H9 (cell line): ENCODE measurements at regions not wholly inside any gene's neighbourhood (a gene's known extent, or its start where the extent isn't known, plus 50 kb on each side); places are given as distances from the start of the nearest gene placed in this dataset.

ENCODE experiments used
- DNase-seq: peaks from one replicate; pipeline ENCODE4 v3.0.0-alpha.2; 2017
- H2AFZ ChIP-seq: one replicate; pipeline ENCODE4 v1.6.1; 2013; ENCODE audit warnings: mild to moderate bottlenecking, low read length, control low read depth, moderate library complexity
- H2AK5ac ChIP-seq: 2 replicates; pipeline ENCODE4 v1.6.1; 2013; ENCODE audit warnings: low read length, control low read depth, mixed read lengths; ENCODE audit not compliant: insufficient read length
- H2BK120ac ChIP-seq: one replicate; pipeline ENCODE4 v1.6.1; 2013; ENCODE audit warnings: low read depth, mild to moderate bottlenecking, low read length, control low read depth, inconsistent platforms; ENCODE audit not compliant: poor library complexity, severe bottlenecking
- H2BK12ac ChIP-seq: 2 replicates; pipeline ENCODE4 v1.6.1; 2013; ENCODE audit warnings: low read length, control low read depth, mixed read lengths, low read depth; ENCODE audit not compliant: insufficient read length
- H2BK15ac ChIP-seq: 2 replicates; pipeline ENCODE4 v1.6.1; 2013; ENCODE audit warnings: low read depth, low read length, control low read depth
- H2BK20ac ChIP-seq: one replicate; pipeline ENCODE4 v1.6.1; 2013; ENCODE audit warnings: low read depth, mild to moderate bottlenecking, low read length, control low read depth, inconsistent platforms; ENCODE audit not compliant: poor library complexity, severe bottlenecking
- H2BK5ac ChIP-seq: 2 replicates; pipeline ENCODE4 v1.6.1; 2013; ENCODE audit warnings: low read length, control low read depth, mixed read lengths; ENCODE audit not compliant: insufficient read length
- H3K14ac ChIP-seq: 2 replicates; pipeline ENCODE4 v1.6.1; 2013; ENCODE audit warnings: low read length, control low read depth; ENCODE audit not compliant: insufficient read depth
- H3K18ac ChIP-seq: 2 replicates; pipeline ENCODE4 v1.6.1; 2013; ENCODE audit warnings: low read depth, mild to moderate bottlenecking, mixed read lengths, low read length, control low read depth; ENCODE audit not compliant: insufficient read length
- H3K23ac ChIP-seq: 2 replicates; pipeline ENCODE4 v1.6.1; 2013; ENCODE audit warnings: low read length, control low read depth, mixed read lengths, low read depth; ENCODE audit not compliant: insufficient read length
- H3K23me2 ChIP-seq: 2 replicates; pipeline ENCODE4 v1.6.1; 2013; ENCODE audit warnings: low read depth, mild to moderate bottlenecking, mixed read lengths, low read length, control low read depth; ENCODE audit not compliant: insufficient read length, poor library complexity, severe bottlenecking
- H3K27ac ChIP-seq: 2 replicates; pipeline ENCODE4 v1.5.1; 2013; ENCODE audit warnings: low read length, control low read depth, mixed read lengths, low read depth; ENCODE audit not compliant: insufficient read length
- H3K27me3 ChIP-seq: 2 replicates; pipeline ENCODE4 v1.6.1; 2013; ENCODE audit warnings: low read length, control low read depth, inconsistent platforms; ENCODE audit not compliant: insufficient read depth
- H3K4ac ChIP-seq: 2 replicates; pipeline ENCODE4 v1.6.1; 2013; ENCODE audit warnings: low read depth, mild to moderate bottlenecking, control low read depth, inconsistent platforms, low read length, moderate library complexity
- H3K4me1 ChIP-seq: 2 replicates; pipeline ENCODE4 v1.6.1; 2013; ENCODE audit warnings: low read length, control low read depth, inconsistent platforms; ENCODE audit not compliant: insufficient read depth
- H3K4me2 ChIP-seq: 2 replicates; pipeline ENCODE4 v1.6.1; 2013; ENCODE audit warnings: low read length, control low read depth, mixed read lengths; ENCODE audit not compliant: insufficient read length, insufficient read depth
- H3K56ac ChIP-seq: 2 replicates; pipeline ENCODE4 v1.6.1; 2013; ENCODE audit warnings: low read depth, mild to moderate bottlenecking, mixed read lengths, low read length, control low read depth; ENCODE audit not compliant: insufficient read length
- H3K79me1 ChIP-seq: 2 replicates; pipeline ENCODE4 v1.6.1; 2013; ENCODE audit warnings: low read depth, mild to moderate bottlenecking, moderate library complexity, low read length, control low read depth, inconsistent platforms; ENCODE audit not compliant: insufficient read depth, poor library complexity, severe bottlenecking
- H3K79me2 ChIP-seq: 2 replicates; pipeline ENCODE4 v1.6.1; 2013; ENCODE audit warnings: low read length, control low read depth, inconsistent platforms; ENCODE audit not compliant: insufficient read depth
- H3K9ac ChIP-seq: 2 replicates; pipeline ENCODE4 v1.6.1; 2013; ENCODE audit warnings: low read length, control low read depth, mixed read lengths; ENCODE audit not compliant: insufficient read length; ENCODE audit errors: extremely low read depth
- H3K9me3 ChIP-seq: one replicate; pipeline ENCODE4 v1.6.1; 2013; ENCODE audit warnings: low read depth, low read length, inconsistent platforms; ENCODE audit not compliant: control insufficient read depth
- H3T11ph ChIP-seq: one replicate; pipeline ENCODE4 v1.6.1; 2013; ENCODE audit warnings: mild to moderate bottlenecking, low read length, control low read depth, inconsistent platforms
- H4K20me1 ChIP-seq: one replicate; pipeline ENCODE4 v1.6.1; 2013; ENCODE audit not compliant: control insufficient read depth, insufficient read length, insufficient read depth
- H4K5ac ChIP-seq: 2 replicates; pipeline ENCODE4 v1.6.1; 2013; ENCODE audit warnings: low read depth, mild to moderate bottlenecking, mixed read lengths, low read length, control low read depth; ENCODE audit not compliant: insufficient read length
- H4K8ac ChIP-seq: replicated peaks from 2 replicates; pipeline ENCODE4 v1.6.1; 2013; ENCODE audit warnings: low read length, control low read depth, mixed read lengths, low read depth; ENCODE audit not compliant: insufficient read length
- H4K91ac ChIP-seq: 2 replicates; pipeline ENCODE4 v1.6.1; 2013; ENCODE audit warnings: low read depth, mild to moderate bottlenecking, moderate library complexity, mixed read lengths, low read length, control low read depth; ENCODE audit not compliant: insufficient read length
- H3K27ac Mint-ChIP-seq, 3 experiments: 2 replicates in 2 of 3; 3 replicates in 1 of 3; pipeline ENCODE4 v1.8.0; 2020 to 2021; ENCODE audit warnings: mixed read lengths in 3 of 3, mild to moderate bottlenecking in 1 of 3, moderate library complexity in 1 of 3
- H3K27me3 Mint-ChIP-seq: 2 replicates; pipeline ENCODE4 v1.8.0; 2021; ENCODE audit warnings: low read depth, mild to moderate bottlenecking, moderate library complexity, mixed read lengths
- H3K36me3 Mint-ChIP-seq, 3 experiments: 2 replicates in 2 of 3; 3 replicates in 1 of 3; pipeline ENCODE4 v1.8.0; 2020 to 2021; ENCODE audit warnings: low read depth in 3 of 3, mixed read lengths in 3 of 3; ENCODE audit not compliant: insufficient read depth in 1 of 3
- H3K4me1 Mint-ChIP-seq, 2 experiments: 2 replicates each; pipeline ENCODE4 v1.8.0; 2020; ENCODE audit warnings: mixed read lengths in 2 of 2
- H3K4me3 Mint-ChIP-seq, 2 experiments: 2 replicates in 1 of 2; 3 replicates in 1 of 2; pipeline ENCODE4 v1.8.0; 2020 to 2021; ENCODE audit warnings: mild to moderate bottlenecking in 2 of 2, mixed read lengths in 2 of 2, moderate library complexity in 1 of 2
- H3K9me3 Mint-ChIP-seq, 2 experiments: 2 replicates in 1 of 2; 3 replicates in 1 of 2; pipeline ENCODE4 v1.8.0; 2020; ENCODE audit warnings: mild to moderate bottlenecking in 2 of 2, mixed read lengths in 2 of 2, moderate library complexity in 1 of 2
- TF ChIP-seq, protein P1 (sequence below): fragments of 200-600 bp; sonication (generic); conservative IDR thresholded peaks from 3 replicates; pipeline ENCODE4 v1.8.0; 2021; ENCODE audit warnings: antibody characterized with exemption, mild to moderate bottlenecking

DNA sequence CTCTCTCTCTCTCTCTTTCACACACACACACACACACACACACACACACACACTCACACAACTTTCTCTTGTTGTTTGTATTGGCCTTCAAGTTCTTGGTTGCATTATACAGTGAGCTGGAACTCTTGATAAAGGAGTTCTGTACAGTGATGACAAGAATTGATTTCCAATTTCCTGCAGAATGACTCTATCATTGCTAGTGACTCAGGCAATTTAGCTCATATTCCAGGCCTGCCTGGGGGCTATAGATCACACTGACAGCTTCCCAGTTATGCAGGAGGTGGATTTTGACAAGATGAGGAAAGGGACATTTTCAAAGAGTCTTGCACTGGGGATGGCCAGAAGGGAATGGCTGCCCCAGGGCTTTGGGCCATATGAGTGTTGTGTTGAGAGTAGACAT is 508.8 kb downstream of the TYW1 start:
- Histone ChIP-seq H3K18ac (no peak overlapping the region), H3K4me1 (no peaks in the 10 kb centered on the region), H4K20me1 (no peaks in the 10 kb centered on the region), H4K8ac (no peak overlapping the region), H2BK20ac (no peak overlapping the region), H3K27ac (no peak overlapping the region), H3K79me2 (no peaks in the 10 kb centered on the region), H3T11ph (no peak overlapping the region), H3K4ac (no peak overlapping the region), H3K4me2 (no peak overlapping the region), H4K91ac (no peak overlapping the region), H3K23me2 (no peaks in the 10 kb centered on the region), H3K27me3 (no peaks in the 10 kb centered on the region), H3K9ac (no peak overlapping the region), H2BK15ac (no peak overlapping the region), H2AK5ac (no peak overlapping the region), H3K79me1 (no peaks in the 10 kb centered on the region), H3K23ac (no peak overlapping the region), H2BK12ac (no peak overlapping the region), H3K56ac (no peak overlapping the region), H2AFZ (no peak overlapping the region), H3K14ac (no peak overlapping the region), H3K9me3 (no peaks in the 10 kb centered on the region), H2BK5ac (no peak overlapping the region), H2BK120ac (no peak overlapping the region), H4K5ac (no peak overlapping the region)
- peaks cover 2% of the 10 kb centered on the region for H3K27me3 Mint-ChIP-seq
- H3K4me1 Mint-ChIP-seq = peaks cover 9 to 11% of the 10 kb centered on the region in 2 experiments
- peaks cover 0 to 17% (median 6%) of the 10 kb centered on the region in 3 experiments; a peak in 5 of 7 replicates for H3K36me3 Mint-ChIP-seq
- TF ChIP-seq, protein P1, sequence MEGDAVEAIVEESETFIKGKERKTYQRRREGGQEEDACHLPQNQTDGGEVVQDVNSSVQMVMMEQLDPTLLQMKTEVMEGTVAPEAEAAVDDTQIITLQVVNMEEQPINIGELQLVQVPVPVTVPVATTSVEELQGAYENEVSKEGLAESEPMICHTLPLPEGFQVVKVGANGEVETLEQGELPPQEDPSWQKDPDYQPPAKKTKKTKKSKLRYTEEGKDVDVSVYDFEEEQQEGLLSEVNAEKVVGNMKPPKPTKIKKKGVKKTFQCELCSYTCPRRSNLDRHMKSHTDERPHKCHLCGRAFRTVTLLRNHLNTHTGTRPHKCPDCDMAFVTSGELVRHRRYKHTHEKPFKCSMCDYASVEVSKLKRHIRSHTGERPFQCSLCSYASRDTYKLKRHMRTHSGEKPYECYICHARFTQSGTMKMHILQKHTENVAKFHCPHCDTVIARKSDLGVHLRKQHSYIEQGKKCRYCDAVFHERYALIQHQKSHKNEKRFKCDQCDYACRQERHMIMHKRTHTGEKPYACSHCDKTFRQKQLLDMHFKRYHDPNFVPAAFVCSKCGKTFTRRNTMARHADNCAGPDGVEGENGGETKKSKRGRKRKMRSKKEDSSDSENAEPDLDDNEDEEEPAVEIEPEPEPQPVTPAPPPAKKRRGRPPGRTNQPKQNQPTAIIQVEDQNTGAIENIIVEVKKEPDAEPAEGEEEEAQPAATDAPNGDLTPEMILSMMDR = no peak
- DNase-seq = no peak
- no peak overlapping the region for H3K27ac Mint-ChIP-seq
- H3K4me3 Mint-ChIP-seq = no peak overlapping the region
- peaks cover 11 to 14% of the 10 kb centered on the region in 2 experiments for H3K9me3 Mint-ChIP-seq
